ENCODE measurements at regions not wholly inside any gene's neighbourhood (a gene's known extent, or its start where the extent isn't known, plus 50 kb on each side); places are given as distances from the start of the nearest gene placed in this dataset.

DNA sequence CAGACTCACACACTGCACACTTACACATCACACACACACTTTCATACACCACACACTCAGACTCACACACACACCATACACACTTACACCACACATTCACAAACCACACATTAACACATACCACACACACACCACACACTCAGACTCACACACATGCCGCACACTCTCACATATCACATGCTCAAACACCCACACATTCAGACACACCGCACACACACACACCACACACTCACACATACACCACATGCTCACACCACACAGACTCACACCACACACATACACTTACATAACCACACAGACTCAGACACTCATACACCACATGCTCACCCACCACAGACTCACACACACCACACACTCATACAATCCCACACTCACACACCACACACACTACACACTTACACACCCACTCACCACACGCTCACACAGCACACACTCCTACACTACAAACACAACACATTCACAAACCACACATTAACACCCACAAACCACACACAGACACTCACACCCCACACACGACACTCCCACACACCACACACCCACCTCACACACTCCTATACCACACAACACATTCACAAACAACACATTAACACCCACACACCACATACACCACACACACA lies 125.4 kb downstream of the EVX1 start:
- in situ Hi-C loops (cut with HindIII; ENCODE audit: extremely low pct_ligation_motif_present, low pct_unique_long_range_greater_than_20kb): no loop called here
- no peaks in the 10 kb centered on the region for H4K20me1 ChIP-seq (ENCODE audit: insufficient read depth, low read length)
- H3K27me3 ChIP-seq (ENCODE audit: control insufficient read depth in 1 of 2, insufficient read depth in 2 of 2, low read length in 2 of 2): no peaks in the 10 kb centered on the region; a peak in 2 of 5 replicates
- H3K27ac ChIP-seq (ENCODE audit: extremely low read length, insufficient read depth, low read length): no peak overlapping the region
- no peaks in the 10 kb centered on the region for H3K36me3 ChIP-seq (replicated peaks in 1 of 2; ENCODE audit: control insufficient read depth in 1 of 2, insufficient read depth in 2 of 2, low read length in 2 of 2)
- no peak for DNase-seq (ENCODE audit: low spot score)
- no peak overlapping the region for H3K9ac ChIP-seq (ENCODE audit: insufficient read depth, low read depth, low read length)
- WGBS (ENCODE audit: low lambda C conversion rate): 51% methylated on average over 4 of the region's 4 CpGs
- BruUV-seq (replicated peaks): no TSS peak
- ATAC-seq: no peak
- no peak overlapping the region for H3K4me3 ChIP-seq (replicated peaks in 1 of 3; ENCODE audit: insufficient read depth in 1 of 3, low read depth in 2 of 3, low read length in 3 of 3)
- no peaks in the 10 kb centered on the region for H3K79me2 ChIP-seq (ENCODE audit: insufficient read depth, low read length)
- intact Hi-C loops (cut with micrococcal nuclease; ENCODE audit: unreplicated experiment): no loop called here
- TF ChIP-seq SRSF9 (IDR thresholded peaks at IDR 0.05; ENCODE audit: borderline replicate concordance, insufficient read depth, low read depth, low read length, poor library complexity, severe bottlenecking): no peak
- no peak for TF ChIP-seq ZNF558 (CRISPR knock-in tag; IDR thresholded peaks at IDR 0.05; ENCODE audit: borderline replicate concordance)
- TF ChIP-seq YEATS4 (CRISPR knock-in tag; IDR thresholded peaks at IDR 0.05; ENCODE audit: borderline replicate concordance): no peak
- TF ChIP-seq SRSF4 (IDR thresholded peaks at IDR 0.05; ENCODE audit: low read depth, low read length, poor library complexity, severe bottlenecking): no peak
- TF ChIP-seq, protein P1, sequence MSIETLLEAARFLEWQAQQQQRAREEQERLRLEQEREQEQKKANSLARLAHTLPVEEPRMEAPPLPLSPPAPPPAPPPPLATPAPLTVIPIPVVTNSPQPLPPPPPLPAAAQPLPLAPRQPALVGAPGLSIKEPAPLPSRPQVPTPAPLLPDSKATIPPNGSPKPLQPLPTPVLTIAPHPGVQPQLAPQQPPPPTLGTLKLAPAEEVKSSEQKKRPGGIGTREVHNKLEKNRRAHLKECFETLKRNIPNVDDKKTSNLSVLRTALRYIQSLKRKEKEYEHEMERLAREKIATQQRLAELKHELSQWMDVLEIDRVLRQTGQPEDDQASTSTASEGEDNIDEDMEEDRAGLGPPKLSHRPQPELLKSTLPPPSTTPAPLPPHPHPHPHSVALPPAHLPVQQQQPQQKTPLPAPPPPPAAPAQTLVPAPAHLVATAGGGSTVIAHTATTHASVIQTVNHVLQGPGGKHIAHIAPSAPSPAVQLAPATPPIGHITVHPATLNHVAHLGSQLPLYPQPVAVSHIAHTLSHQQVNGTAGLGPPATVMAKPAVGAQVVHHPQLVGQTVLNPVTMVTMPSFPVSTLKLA (IDR thresholded peaks at IDR 0.05): peak; percentile 40; the same call in 1 of the 2 replicates
- TF ChIP-seq, protein P2, sequence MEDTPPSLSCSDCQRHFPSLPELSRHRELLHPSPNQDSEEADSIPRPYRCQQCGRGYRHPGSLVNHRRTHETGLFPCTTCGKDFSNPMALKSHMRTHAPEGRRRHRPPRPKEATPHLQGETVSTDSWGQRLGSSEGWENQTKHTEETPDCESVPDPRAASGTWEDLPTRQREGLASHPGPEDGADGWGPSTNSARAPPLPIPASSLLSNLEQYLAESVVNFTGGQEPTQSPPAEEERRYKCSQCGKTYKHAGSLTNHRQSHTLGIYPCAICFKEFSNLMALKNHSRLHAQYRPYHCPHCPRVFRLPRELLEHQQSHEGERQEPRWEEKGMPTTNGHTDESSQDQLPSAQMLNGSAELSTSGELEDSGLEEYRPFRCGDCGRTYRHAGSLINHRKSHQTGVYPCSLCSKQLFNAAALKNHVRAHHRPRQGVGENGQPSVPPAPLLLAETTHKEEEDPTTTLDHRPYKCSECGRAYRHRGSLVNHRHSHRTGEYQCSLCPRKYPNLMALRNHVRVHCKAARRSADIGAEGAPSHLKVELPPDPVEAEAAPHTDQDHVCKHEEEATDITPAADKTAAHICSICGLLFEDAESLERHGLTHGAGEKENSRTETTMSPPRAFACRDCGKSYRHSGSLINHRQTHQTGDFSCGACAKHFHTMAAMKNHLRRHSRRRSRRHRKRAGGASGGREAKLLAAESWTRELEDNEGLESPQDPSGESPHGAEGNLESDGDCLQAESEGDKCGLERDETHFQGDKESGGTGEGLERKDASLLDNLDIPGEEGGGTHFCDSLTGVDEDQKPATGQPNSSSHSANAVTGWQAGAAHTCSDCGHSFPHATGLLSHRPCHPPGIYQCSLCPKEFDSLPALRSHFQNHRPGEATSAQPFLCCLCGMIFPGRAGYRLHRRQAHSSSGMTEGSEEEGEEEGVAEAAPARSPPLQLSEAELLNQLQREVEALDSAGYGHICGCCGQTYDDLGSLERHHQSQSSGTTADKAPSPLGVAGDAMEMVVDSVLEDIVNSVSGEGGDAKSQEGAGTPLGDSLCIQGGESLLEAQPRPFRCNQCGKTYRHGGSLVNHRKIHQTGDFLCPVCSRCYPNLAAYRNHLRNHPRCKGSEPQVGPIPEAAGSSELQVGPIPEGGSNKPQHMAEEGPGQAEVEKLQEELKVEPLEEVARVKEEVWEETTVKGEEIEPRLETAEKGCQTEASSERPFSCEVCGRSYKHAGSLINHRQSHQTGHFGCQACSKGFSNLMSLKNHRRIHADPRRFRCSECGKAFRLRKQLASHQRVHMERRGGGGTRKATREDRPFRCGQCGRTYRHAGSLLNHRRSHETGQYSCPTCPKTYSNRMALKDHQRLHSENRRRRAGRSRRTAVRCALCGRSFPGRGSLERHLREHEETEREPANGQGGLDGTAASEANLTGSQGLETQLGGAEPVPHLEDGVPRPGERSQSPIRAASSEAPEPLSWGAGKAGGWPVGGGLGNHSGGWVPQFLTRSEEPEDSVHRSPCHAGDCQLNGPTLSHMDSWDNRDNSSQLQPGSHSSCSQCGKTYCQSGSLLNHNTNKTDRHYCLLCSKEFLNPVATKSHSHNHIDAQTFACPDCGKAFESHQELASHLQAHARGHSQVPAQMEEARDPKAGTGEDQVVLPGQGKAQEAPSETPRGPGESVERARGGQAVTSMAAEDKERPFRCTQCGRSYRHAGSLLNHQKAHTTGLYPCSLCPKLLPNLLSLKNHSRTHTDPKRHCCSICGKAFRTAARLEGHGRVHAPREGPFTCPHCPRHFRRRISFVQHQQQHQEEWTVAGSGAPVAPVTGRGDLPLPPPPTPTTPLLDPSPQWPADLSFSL (CRISPR knock-in tag; IDR thresholded peaks at IDR 0.05): peak; percentile 71
- peak; percentile 64; the same call in 1 of the 2 replicates for TF ChIP-seq ATM (IDR thresholded peaks at IDR 0.05; ENCODE audit: borderline replicate concordance)
- TF ChIP-seq IKZF1 (IDR thresholded peaks at IDR 0.05): 0 out of 2 replicates have a peak, but pooled peaks have one; percentile 18
- H3K4me2 ChIP-seq (ENCODE audit: low read depth, low read length): no peak overlapping the region
- no peaks in the 10 kb centered on the region for H3K9me3 ChIP-seq (ENCODE audit: low read length)
- peaks cover 9% of the 10 kb centered on the region for H3K4me1 ChIP-seq (ENCODE audit: insufficient read depth, low read length)
- ChIA-PET POLR2A (no interaction called here), CTCF (ENCODE audit: low intra/inter-chr PET ratio, low total read pairs) (no interaction called here)
- H2AFZ ChIP-seq (ENCODE audit: low read length): no peak overlapping the region
- FAIRE-seq: peak; percentile 52
